H1 (cell line): ENCODE measurements at regions not wholly inside any gene's neighbourhood (a gene's known extent, or its start where the extent isn't known, plus 50 kb on each side); places are given as distances from the start of the nearest gene placed in this dataset.

ENCODE experiments used
- CTCF ChIA-PET: fragments of 300-600 bp; sonication (Branson Sonifier 250); formaldehyde crosslinking; loops from one replicate; lab custom pipeline; 2021; ENCODE audit not compliant: partially characterized antibody; lab: Charles Lee
- POLR2A ChIA-PET: fragments of 300-600 bp; sonication (Branson Sonifier 250); formaldehyde crosslinking; loops from one replicate; lab custom pipeline; 2021; ENCODE audit warnings: inconsistent platforms; ENCODE audit not compliant: partially characterized antibody; lab: Charles Lee
- DNase-seq, 2 experiments: peaks; one replicate each; pipeline versions ENCODE4 v3.0.0 to v3.0.0-alpha.2; 2010 to 2022; ENCODE audit warnings: low spot score in 2 of 2, low read depth in 1 of 2, mixed read lengths in 1 of 2
- FAIRE-seq: peaks from 2 replicates; lab custom pipeline; 2011; peaks lifted over from hg19 to GRCh38; lab: Jason Lieb, UNC
- H2AFZ ChIP-seq: 2 replicates; pipeline ENCODE4 v1.8.1; 2012; ENCODE audit warnings: low read length, inconsistent platforms
- H2AK5ac ChIP-seq: 2 replicates; pipeline ENCODE4 v1.6.1; 2013; ENCODE audit warnings: low read depth, low read length
- H2BK120ac ChIP-seq: replicated peaks from 2 replicates; pipeline ENCODE3; 2013; ENCODE audit warnings: low read depth, low read length, inconsistent platforms
- H2BK12ac ChIP-seq: 2 replicates; pipeline ENCODE4 v1.6.1; 2013; ENCODE audit warnings: low read depth, low read length
- H2BK15ac ChIP-seq: 2 replicates; pipeline ENCODE4 v1.6.1; 2013; ENCODE audit warnings: low read length
- H2BK20ac ChIP-seq: 2 replicates; pipeline ENCODE4 v1.6.1; 2013; ENCODE audit warnings: low read length
- H2BK5ac ChIP-seq: 2 replicates; pipeline ENCODE4 v1.6.1; 2013; ENCODE audit warnings: low read depth, low read length
- H3K14ac ChIP-seq: 2 replicates; pipeline ENCODE4 v1.6.1; 2013; ENCODE audit warnings: inconsistent platforms; ENCODE audit not compliant: insufficient read length
- H3K18ac ChIP-seq: 2 replicates; pipeline ENCODE4 v1.6.1; 2013; ENCODE audit warnings: low read length; ENCODE audit errors: extremely low read depth
- H3K23ac ChIP-seq: 2 replicates; pipeline ENCODE4 v1.6.1; 2013; ENCODE audit warnings: inconsistent platforms; ENCODE audit not compliant: insufficient read length
- H3K23me2 ChIP-seq: 2 replicates; pipeline ENCODE4 v1.6.1; 2013; ENCODE audit warnings: low read depth, low read length
- H3K27ac ChIP-seq: 2 replicates; pipeline ENCODE4 v1.6.1; 2011; ENCODE audit warnings: low read depth, low read length, inconsistent platforms
- H3K27me3 ChIP-seq, 4 experiments: replicated peaks in 1 of 4; 1 replicate in 1 of 4; 2 replicates in 3 of 4; pipeline versions ENCODE4 v1.6.1 to v1.8.1; 2011 to 2013; ENCODE audit warnings: low read length in 3 of 4, mild to moderate bottlenecking in 3 of 4, inconsistent platforms in 2 of 4, mixed read lengths in 2 of 4, moderate library complexity in 1 of 4; ENCODE audit not compliant: control insufficient read depth in 3 of 4, insufficient read depth in 3 of 4; ENCODE audit errors: extremely low read depth in 1 of 4
- H3K36me3 ChIP-seq, 4 experiments: 2 replicates each; pipeline versions ENCODE4 v1.6.1 to v1.8.1; 2011 to 2013; ENCODE audit warnings: mild to moderate bottlenecking in 4 of 4, low read length in 3 of 4, moderate library complexity in 2 of 4, control low read depth in 1 of 4, inconsistent platforms in 1 of 4; ENCODE audit not compliant: insufficient read depth in 4 of 4, control insufficient read depth in 2 of 4
- H3K4ac ChIP-seq: replicated peaks from 2 replicates; pipeline ENCODE3; 2013; ENCODE audit warnings: low read length, low read depth, mixed read lengths, inconsistent platforms; ENCODE audit not compliant: insufficient read length
- H3K4me1 ChIP-seq, 4 experiments: replicated peaks in 1 of 4; 1 replicate in 1 of 4; 2 replicates in 3 of 4; pipeline versions ENCODE4 v1.6.1 to v1.8.1; 2011 to 2013; ENCODE audit warnings: low read length in 3 of 4, inconsistent platforms in 2 of 4, mixed read lengths in 1 of 4; ENCODE audit not compliant: insufficient read depth in 4 of 4, control insufficient read depth in 3 of 4
- H3K4me2 ChIP-seq, 2 experiments: 2 replicates each; pipeline versions ENCODE4 v1.6.1 to v1.8.1; 2011 to 2013; ENCODE audit warnings: low read depth in 2 of 2, low read length in 2 of 2, control low read depth in 1 of 2, inconsistent platforms in 1 of 2, mild to moderate bottlenecking in 1 of 2; ENCODE audit not compliant: insufficient read depth in 1 of 2
- H3K4me3 ChIP-seq, 4 experiments: fragments of 200-600, 300-600 bp in 1 of 4; sonication (generic), shearing (Covaris generic), sonication (Bioruptor Twin) in 1 of 4; 2 replicates each; pipeline versions ENCODE4 v1.5.1 to v1.8.1; 2011 to 2016; ENCODE audit warnings: low read length in 4 of 4, low read depth in 3 of 4, control low read depth in 2 of 4, inconsistent platforms in 2 of 4, mild to moderate bottlenecking in 2 of 4, mixed read lengths in 1 of 4, moderate library complexity in 1 of 4; ENCODE audit not compliant: insufficient read depth in 2 of 4; ENCODE audit errors: extremely low read depth in 1 of 4
- H3K56ac ChIP-seq: replicated peaks from 2 replicates; pipeline ENCODE3; 2013; ENCODE audit warnings: low read depth, mild to moderate bottlenecking, mixed read lengths, low read length, inconsistent platforms; ENCODE audit not compliant: insufficient read length
- H3K79me1 ChIP-seq: 2 replicates; pipeline ENCODE4 v1.6.1; 2013; ENCODE audit warnings: low read depth, low read length, control low read depth
- H3K79me2 ChIP-seq, 2 experiments: 2 replicates each; pipeline versions ENCODE4 v1.6.1 to v1.8.1; 2012 to 2013; ENCODE audit warnings: low read length in 2 of 2, mild to moderate bottlenecking in 2 of 2, inconsistent platforms in 1 of 2; ENCODE audit not compliant: insufficient read depth in 2 of 2, control insufficient read depth in 1 of 2
- H3K9ac ChIP-seq, 4 experiments: replicated peaks in 1 of 4; 1 replicate in 1 of 4; 2 replicates in 3 of 4; pipeline versions ENCODE4 v1.6.1 to v1.8.1; 2011 to 2013; ENCODE audit warnings: low read depth in 3 of 4, low read length in 3 of 4, control low read depth in 2 of 4, mild to moderate bottlenecking in 2 of 4, moderate library complexity in 2 of 4, inconsistent platforms in 1 of 4; ENCODE audit errors: extremely low read depth in 1 of 4
- H3K9me3 ChIP-seq, 2 experiments: 2 replicates each; pipeline versions ENCODE4 v1.6.1 to v1.8.1; 2012 to 2013; ENCODE audit warnings: mild to moderate bottlenecking in 2 of 2, moderate library complexity in 2 of 2, control low read depth in 1 of 2, inconsistent platforms in 1 of 2, low read depth in 1 of 2, low read length in 1 of 2, mixed read lengths in 1 of 2; ENCODE audit not compliant: insufficient read depth in 2 of 2
- H4K20me1 ChIP-seq, 2 experiments: replicated peaks in 1 of 2; 2 replicates each; pipeline versions ENCODE3 to v1.8.1; 2011 to 2013; ENCODE audit warnings: inconsistent platforms in 2 of 2, low read length in 2 of 2, mild to moderate bottlenecking in 1 of 2; ENCODE audit not compliant: insufficient read depth in 2 of 2, control insufficient read depth in 1 of 2
- H4K5ac ChIP-seq: 2 replicates; pipeline ENCODE4 v1.6.1; 2013; ENCODE audit warnings: low read length, low read depth, mixed read lengths, inconsistent platforms; ENCODE audit not compliant: insufficient read length
- H4K8ac ChIP-seq: 2 replicates; pipeline ENCODE4 v1.8.0; 2013; ENCODE audit warnings: mild to moderate bottlenecking, moderate library complexity, low read length, inconsistent platforms; ENCODE audit not compliant: insufficient read depth; ENCODE audit errors: extremely low read depth
- H4K91ac ChIP-seq: replicated peaks from 2 replicates; pipeline ENCODE3; 2013; ENCODE audit warnings: low read length, mixed read lengths, inconsistent platforms; ENCODE audit not compliant: insufficient read length
- JUN ChIP-seq: IDR thresholded peaks from 2 replicates; pipeline ENCODE4 v1.6.1; 2011; ENCODE audit warnings: low read depth, mild to moderate bottlenecking, improper control_type of control experiment, low read length
- SUZ12 ChIP-seq: fragments of 200-600 bp; sonication (generic); IDR thresholded peaks from 2 replicates; pipeline ENCODE4 v1.6.1; 2012; ENCODE audit warnings: mild to moderate bottlenecking, inconsistent platforms, low read length, moderate library complexity, mixed read lengths
- USF2 ChIP-seq: IDR thresholded peaks from 2 replicates; pipeline ENCODE4 v1.6.1; 2011; ENCODE audit warnings: low read length, improper control_type of control experiment
- WGBS, 2 experiments: shearing (Covaris generic) in 1 of 2; methylation state at CpG; one replicate each; pipeline versions ENCODE4 v1.1.6 to v1.1.7; 2013 to 2015; ENCODE audit warnings: low lambda C conversion rate in 2 of 2, mixed read lengths in 2 of 2, inconsistent platforms in 1 of 2, low coverage in 1 of 2, missing lambda C conversion rate in 1 of 2; ENCODE audit not compliant: insufficient replicate concordance in 2 of 2, insufficient coverage in 1 of 2, insufficient read length in 1 of 2; ENCODE audit errors: extremely low coverage in 1 of 2, missing lambda C conversion rate in 1 of 2; 5-methylcytosine and 5-hydroxymethylcytosine counted together

GRCh38 chr16:79954921-79955705 lies 354.6 kb upstream of the MAF start:
- ChIA-PET POLR2A (no interaction called here), CTCF (interaction anchor here (1.2 kb wide), 1 partner anchor 13 kb away, joined by 4 read pairs; no protein-coding TSS in a partner anchor)
- Histone ChIP-seq H3K23ac (no peak overlapping the region), H3K9ac (no peak overlapping the region), H3K27ac (no peak overlapping the region), H3K23me2 (no peaks in the 10 kb centered on the region), H2BK15ac (no peak overlapping the region), H3K14ac (no peak overlapping the region), H3K27me3 (no peaks in the 10 kb centered on the region), H3K4me2 (no peak overlapping the region), H3K79me2 (no peaks in the 10 kb centered on the region), H3K4ac (no peak overlapping the region), H4K20me1 (no peaks in the 10 kb centered on the region), H2BK20ac (no peak overlapping the region), H2BK5ac (no peak overlapping the region), H2BK120ac (no peak overlapping the region), H3K79me1 (no peaks in the 10 kb centered on the region), H2AFZ (no peak overlapping the region), H3K56ac (no peak overlapping the region), H2AK5ac (no peak overlapping the region), H2BK12ac (no peak overlapping the region), H3K9me3 (no peaks in the 10 kb centered on the region), H4K5ac (no peak overlapping the region), H3K4me1 (no peaks in the 10 kb centered on the region), H4K91ac (no peak overlapping the region), H3K4me3 (no peak overlapping the region), H3K36me3 (no peaks in the 10 kb centered on the region), H4K8ac (no peak overlapping the region), H3K18ac (no peak overlapping the region)
- 93% methylated on average over 4 of the region's 4 CpGs; no CpG with 5 or more reads in 1 of the 2 experiments for WGBS, 2 experiments
- TF ChIP-seq USF2 (no peak), JUN (no peak), SUZ12 (no peak)
- FAIRE-seq: no peak
- no peak for DNase-seq
